Keratinocyte (primary cell): ENCODE measurements at regions not wholly inside any gene's neighbourhood (a gene's known extent, or its start where the extent isn't known, plus 50 kb on each side); places are given as distances from the start of the nearest gene placed in this dataset.

Experiments used
- DNase-seq: peaks from one replicate; pipeline ENCODE4 v3.0.0-alpha.2; 2011; ENCODE audit warnings: low read depth, missing footprints, low spot score
- FAIRE-seq: peaks from 2 replicates; lab custom pipeline; 2011; peaks lifted over from hg19 to GRCh38; lab: Jason Lieb, UNC
- H2AFZ ChIP-seq: 2 replicates; pipeline ENCODE4 v1.6.0; 2012; ENCODE audit warnings: low read length, control low read depth, inconsistent platforms; ENCODE audit not compliant: control insufficient read depth
- H3K27ac ChIP-seq: 2 replicates; pipeline ENCODE4 v1.5.1; 2011; ENCODE audit warnings: low read length; ENCODE audit not compliant: control insufficient read depth, insufficient read depth
- H3K27me3 ChIP-seq: 3 replicates; pipeline ENCODE4 v1.6.0; 2011; ENCODE audit warnings: low read length; ENCODE audit not compliant: control insufficient read depth, insufficient read depth; ENCODE audit errors: extremely low read depth
- H3K36me3 ChIP-seq, 2 experiments: 2 replicates in 1 of 2; 3 replicates in 1 of 2; pipeline ENCODE4 v1.5.1; 2011; ENCODE audit warnings: low read length in 2 of 2, mild to moderate bottlenecking in 1 of 2; ENCODE audit not compliant: control insufficient read depth in 2 of 2, insufficient read depth in 2 of 2; ENCODE audit errors: extremely low read depth in 1 of 2
- H3K4me1 ChIP-seq: 3 replicates; pipeline ENCODE4 v1.5.1; 2011; ENCODE audit warnings: low read length; ENCODE audit not compliant: control insufficient read depth, insufficient read depth; ENCODE audit errors: extremely low read depth
- H3K4me2 ChIP-seq: 3 replicates; pipeline ENCODE4 v1.6.0; 2011; ENCODE audit warnings: low read depth, low read length; ENCODE audit not compliant: control insufficient read depth, insufficient read depth; ENCODE audit errors: extremely low read depth
- H3K4me3 ChIP-seq, 3 experiments: fragments of 200-600 bp in 1 of 3; sonication (generic) in 1 of 3; 2 replicates in 2 of 3; 3 replicates in 1 of 3; pipeline ENCODE4 v1.5.1; 2011 to 2016; ENCODE audit warnings: low read length in 3 of 3, mild to moderate bottlenecking in 3 of 3, control low read depth in 2 of 3, inconsistent platforms in 1 of 3, low read depth in 1 of 3, mixed read lengths in 1 of 3, mixed run types in 1 of 3, moderate library complexity in 1 of 3; ENCODE audit not compliant: control insufficient read depth in 2 of 3, insufficient read depth in 2 of 3; ENCODE audit errors: extremely low read depth in 1 of 3
- H3K79me2 ChIP-seq: 2 replicates; pipeline ENCODE4 v1.6.0; 2012; ENCODE audit warnings: low read length; ENCODE audit not compliant: control insufficient read depth, insufficient read depth
- H3K9ac ChIP-seq: 3 replicates; pipeline ENCODE4 v1.6.0; 2011; ENCODE audit warnings: low read length; ENCODE audit not compliant: control insufficient read depth, insufficient read depth; ENCODE audit errors: extremely low read depth
- H3K9me1 ChIP-seq: 3 replicates; pipeline ENCODE4 v1.6.0; 2011; ENCODE audit warnings: low read length; ENCODE audit not compliant: control insufficient read depth, insufficient read depth; ENCODE audit errors: extremely low read depth
- H3K9me3 ChIP-seq: 2 replicates; pipeline ENCODE4 v1.5.1; 2012; ENCODE audit warnings: low read depth, low read length; ENCODE audit not compliant: control insufficient read depth
- H4K20me1 ChIP-seq: 3 replicates; pipeline ENCODE4 v1.6.0; 2011; ENCODE audit warnings: low read length; ENCODE audit not compliant: control insufficient read depth, insufficient read depth; ENCODE audit errors: extremely low read depth
- CTCF ChIP-seq, 3 experiments: IDR thresholded peaks in 1 of 3; conservative IDR thresholded peaks in 1 of 3; optimal IDR thresholded peaks in 1 of 3; 2 replicates in 2 of 3; 3 replicates in 1 of 3; pipeline versions ENCODE3 to v1.5.1; 2011; ENCODE audit warnings: low read length in 3 of 3, mild to moderate bottlenecking in 3 of 3, moderate library complexity in 2 of 3, control low read depth in 1 of 3, inconsistent platforms in 1 of 3; ENCODE audit not compliant: insufficient read depth in 2 of 3; ENCODE audit errors: extremely low read depth in 1 of 3
- EZH2 ChIP-seq: IDR thresholded peaks from one replicate; pipeline ENCODE4 v1.6.1; 2012; ENCODE audit warnings: inconsistent platforms, mild to moderate bottlenecking, low read length, moderate library complexity
- dilution Hi-C: fragments of 300-500 bp; cut with MboI; formaldehyde crosslinking; loops from one replicate; pipeline ENCODE4 v1.7.0; 2020; ENCODE audit warnings: low sequenced_read_pairs; ENCODE audit not compliant: extremely low pct_ligation_motif_present

GRCh38 chr7:156204820-156205219, 392.6 kb upstream of the SHH start:
- Histone ChIP-seq H3K4me3 (no peak overlapping the region), H3K27me3 (no peaks in the 10 kb centered on the region), H3K4me2 (no peak overlapping the region), H3K27ac (no peak overlapping the region), H3K9me3 (peaks cover 3% of the 10 kb centered on the region), H4K20me1 (no peaks in the 10 kb centered on the region), H3K36me3 (no peaks in the 10 kb centered on the region), H2AFZ (no peak overlapping the region), H3K79me2 (no peaks in the 10 kb centered on the region), H3K4me1 (no peaks in the 10 kb centered on the region), H3K9ac (no peak overlapping the region), H3K9me1 (no peaks in the 10 kb centered on the region)
- no peak for TF ChIP-seq CTCF (optimal IDR thresholded peaks at IDR 0.05 in 1 of 3, IDR thresholded peaks at IDR 0.05 in 1 of 3, conservative IDR thresholded peaks at IDR 0.05 in 1 of 3; ENCODE audit: extremely low read depth in 1 of 3, insufficient read depth in 2 of 3, low read length in 3 of 3)
- TF ChIP-seq EZH2 = no peak
- no peak for FAIRE-seq
- dilution Hi-C loops = no loop called here
- no peak for DNase-seq

DNA sequence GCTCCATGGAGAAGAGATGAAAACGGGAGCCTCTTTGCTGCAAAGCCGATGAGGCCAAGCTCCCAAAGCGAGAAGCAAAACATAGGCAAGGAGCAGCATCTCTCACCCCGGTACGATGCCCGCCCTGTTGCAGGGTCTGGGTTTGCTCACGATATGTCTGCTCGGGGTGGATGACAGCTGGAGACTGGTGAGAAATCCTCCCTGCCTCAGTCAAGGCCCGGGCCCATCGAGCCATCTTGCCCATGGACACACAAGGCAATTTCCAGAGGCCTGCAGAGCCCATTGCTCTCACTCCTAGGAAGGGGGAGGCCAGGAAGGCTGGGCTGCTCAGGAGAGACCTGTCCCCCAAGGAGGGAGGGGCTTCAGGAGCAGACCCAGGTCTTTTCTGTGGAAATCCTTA, 391.7 kb upstream of the SHH start:
- H3K9ac ChIP-seq = no peak overlapping the region
- no peaks in the 10 kb centered on the region for H3K9me1 ChIP-seq
- no peak overlapping the region for H2AFZ ChIP-seq
- DNase-seq (no peak), FAIRE-seq (no peak)
- no peak overlapping the region for H3K4me2 ChIP-seq
- no peak overlapping the region for H3K4me3 ChIP-seq
- dilution Hi-C loops = no loop called here
- peaks cover 3% of the 10 kb centered on the region for H3K9me3 ChIP-seq
- H3K27ac ChIP-seq = no peak overlapping the region
- H3K36me3 ChIP-seq = no peaks in the 10 kb centered on the region
- TF ChIP-seq EZH2 (no peak), CTCF (optimal IDR thresholded peaks at IDR 0.05 in 1 of 3, IDR thresholded peaks at IDR 0.05 in 1 of 3, conservative IDR thresholded peaks at IDR 0.05 in 1 of 3; ENCODE audit: extremely low read depth in 1 of 3, insufficient read depth in 2 of 3, low read length in 3 of 3) (no peak)
- no peaks in the 10 kb centered on the region for H3K4me1 ChIP-seq
- no peaks in the 10 kb centered on the region for H4K20me1 ChIP-seq
- H3K27me3 ChIP-seq = no peaks in the 10 kb centered on the region
- no peaks in the 10 kb centered on the region for H3K79me2 ChIP-seq
